OCI-LY1 (cell line): ENCODE measurements at regions not wholly inside any gene's neighbourhood (a gene's known extent, or its start where the extent isn't known, plus 50 kb on each side); places are given as distances from the start of the nearest gene placed in this dataset.

ENCODE experiments used
- H2AFZ ChIP-seq: fragments of 200-600 bp; sonication (generic), shearing (Covaris generic); 2 replicates; pipeline ENCODE4 v1.6.0; 2014; ENCODE audit warnings: antibody characterized with exemption, mild to moderate bottlenecking, low read length
- H3F3A ChIP-seq: fragments of 200-600 bp; sonication (generic), shearing (Covaris generic); 2 replicates; pipeline ENCODE4 v1.6.0; 2014; ENCODE audit warnings: mild to moderate bottlenecking, antibody characterized with exemption, low read length, moderate library complexity; ENCODE audit not compliant: insufficient read depth
- H3K27ac ChIP-seq: fragments of 200-600 bp; sonication (generic); 2 replicates; pipeline ENCODE4 v1.5.1; 2014; ENCODE audit warnings: low read length, mixed run types, mild to moderate bottlenecking, low read depth; ENCODE audit not compliant: poor library complexity, severe bottlenecking
- H3K27me3 ChIP-seq: fragments of 200-600 bp; sonication (generic); 2 replicates; pipeline ENCODE4 v1.6.0; 2014; ENCODE audit warnings: antibody characterized with exemption, mild to moderate bottlenecking, low read length, moderate library complexity; ENCODE audit not compliant: insufficient read depth
- H3K36me3 ChIP-seq: fragments of 200-600 bp; sonication (generic); 2 replicates; pipeline ENCODE4 v1.6.1; 2014; ENCODE audit warnings: mild to moderate bottlenecking, antibody characterized with exemption, low read length, moderate library complexity, mixed read lengths; ENCODE audit not compliant: insufficient read depth
- H3K4me1 ChIP-seq: fragments of 200-600 bp; sonication (generic); 2 replicates; pipeline ENCODE4 v1.5.1; 2014; ENCODE audit warnings: mild to moderate bottlenecking, low read length, moderate library complexity; ENCODE audit not compliant: insufficient read depth, severe bottlenecking
- H3K4me2 ChIP-seq: fragments of 200-600 bp; sonication (generic), shearing (Covaris generic); 2 replicates; pipeline ENCODE4 v1.6.1; 2014; ENCODE audit warnings: low read length
- H3K4me3 ChIP-seq: fragments of 200-600 bp; sonication (generic); 2 replicates; pipeline ENCODE4 v1.5.1; 2014; ENCODE audit warnings: low read length, low read depth, mild to moderate bottlenecking, mixed read lengths; ENCODE audit not compliant: poor library complexity, severe bottlenecking
- H3K79me2 ChIP-seq: fragments of 200-600 bp; shearing (Covaris generic); 2 replicates; pipeline ENCODE4 v1.6.1; 2016; ENCODE audit warnings: mixed run types, low read length, mixed read lengths; ENCODE audit not compliant: insufficient read depth
- H3K9ac ChIP-seq: fragments of 200-600 bp; sonication (generic), shearing (Covaris generic); 2 replicates; pipeline ENCODE4 v1.6.1; 2014; ENCODE audit warnings: mild to moderate bottlenecking, low read length, mixed read lengths
- H3K9me2 ChIP-seq: fragments of 200-600 bp; sonication (generic), shearing (Covaris generic); 2 replicates; pipeline ENCODE4 v1.6.1; 2014; ENCODE audit warnings: low read depth, mild to moderate bottlenecking, low read length, mixed read lengths
- H3K9me3 ChIP-seq: fragments of 200-600 bp; shearing (Covaris generic); 2 replicates; pipeline ENCODE4 v1.6.1; 2014; ENCODE audit warnings: low read length, mixed read lengths
- H4K20me1 ChIP-seq: fragments of 200-600 bp; sonication (generic), shearing (Covaris generic); 2 replicates; pipeline ENCODE4 v1.6.0; 2016; ENCODE audit warnings: mild to moderate bottlenecking, low read length; ENCODE audit not compliant: insufficient read depth
- EZH2 ChIP-seq: fragments of 200-600 bp; sonication (generic), shearing (Covaris generic); IDR thresholded peaks from 2 replicates; pipeline ENCODE4 v1.8.0; 2017; ENCODE audit warnings: borderline replicate concordance, mixed run types, mild to moderate bottlenecking, antibody characterized with exemption, low read length, moderate library complexity, mixed read lengths
- TF ChIP-seq, protein P1 (sequence below): fragments of 200-600 bp; sonication (generic), shearing (Covaris generic); IDR thresholded peaks from 2 replicates; pipeline ENCODE4 v1.5.1; 2017; ENCODE audit warnings: mild to moderate bottlenecking, antibody characterized with exemption, low read length, moderate library complexity, mixed read lengths

DNA sequence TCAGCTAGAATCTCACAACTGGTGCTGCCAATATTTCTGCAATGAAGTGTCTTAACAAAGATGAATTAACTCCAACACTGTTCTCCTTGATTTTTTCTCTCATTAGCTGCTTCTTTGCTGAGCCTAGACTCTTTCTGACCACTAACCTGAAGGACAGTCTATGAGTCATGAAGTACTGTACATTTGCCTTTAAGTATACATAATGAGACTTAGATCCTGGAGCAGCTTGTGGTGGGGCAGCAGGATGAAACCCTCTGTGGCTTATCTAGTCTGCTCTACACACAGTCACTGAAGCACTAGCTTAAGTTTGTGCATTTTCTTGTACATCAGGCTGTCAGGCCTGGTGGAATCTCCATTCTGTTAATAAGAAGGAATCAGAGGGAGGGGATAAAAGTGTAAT, 307.4 kb upstream of the SMIM31 start:
- H3K9ac ChIP-seq: no peak overlapping the region
- H3F3A ChIP-seq: no peaks in the 10 kb centered on the region
- H3K9me2 ChIP-seq: no peaks in the 10 kb centered on the region
- no peaks in the 10 kb centered on the region for H3K79me2 ChIP-seq
- no peak overlapping the region for H3K4me2 ChIP-seq
- no peaks in the 10 kb centered on the region for H3K36me3 ChIP-seq
- H4K20me1 ChIP-seq: no peaks in the 10 kb centered on the region
- TF ChIP-seq, protein P1, sequence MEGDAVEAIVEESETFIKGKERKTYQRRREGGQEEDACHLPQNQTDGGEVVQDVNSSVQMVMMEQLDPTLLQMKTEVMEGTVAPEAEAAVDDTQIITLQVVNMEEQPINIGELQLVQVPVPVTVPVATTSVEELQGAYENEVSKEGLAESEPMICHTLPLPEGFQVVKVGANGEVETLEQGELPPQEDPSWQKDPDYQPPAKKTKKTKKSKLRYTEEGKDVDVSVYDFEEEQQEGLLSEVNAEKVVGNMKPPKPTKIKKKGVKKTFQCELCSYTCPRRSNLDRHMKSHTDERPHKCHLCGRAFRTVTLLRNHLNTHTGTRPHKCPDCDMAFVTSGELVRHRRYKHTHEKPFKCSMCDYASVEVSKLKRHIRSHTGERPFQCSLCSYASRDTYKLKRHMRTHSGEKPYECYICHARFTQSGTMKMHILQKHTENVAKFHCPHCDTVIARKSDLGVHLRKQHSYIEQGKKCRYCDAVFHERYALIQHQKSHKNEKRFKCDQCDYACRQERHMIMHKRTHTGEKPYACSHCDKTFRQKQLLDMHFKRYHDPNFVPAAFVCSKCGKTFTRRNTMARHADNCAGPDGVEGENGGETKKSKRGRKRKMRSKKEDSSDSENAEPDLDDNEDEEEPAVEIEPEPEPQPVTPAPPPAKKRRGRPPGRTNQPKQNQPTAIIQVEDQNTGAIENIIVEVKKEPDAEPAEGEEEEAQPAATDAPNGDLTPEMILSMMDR: no peak
- no peak for TF ChIP-seq EZH2
- no peaks in the 10 kb centered on the region for H3K9me3 ChIP-seq
- no peaks in the 10 kb centered on the region for H3K4me1 ChIP-seq
- no peak overlapping the region for H3K4me3 ChIP-seq
- no peak overlapping the region for H3K27ac ChIP-seq
- no peaks in the 10 kb centered on the region for H3K27me3 ChIP-seq
- H2AFZ ChIP-seq: no peak overlapping the region

DNA sequence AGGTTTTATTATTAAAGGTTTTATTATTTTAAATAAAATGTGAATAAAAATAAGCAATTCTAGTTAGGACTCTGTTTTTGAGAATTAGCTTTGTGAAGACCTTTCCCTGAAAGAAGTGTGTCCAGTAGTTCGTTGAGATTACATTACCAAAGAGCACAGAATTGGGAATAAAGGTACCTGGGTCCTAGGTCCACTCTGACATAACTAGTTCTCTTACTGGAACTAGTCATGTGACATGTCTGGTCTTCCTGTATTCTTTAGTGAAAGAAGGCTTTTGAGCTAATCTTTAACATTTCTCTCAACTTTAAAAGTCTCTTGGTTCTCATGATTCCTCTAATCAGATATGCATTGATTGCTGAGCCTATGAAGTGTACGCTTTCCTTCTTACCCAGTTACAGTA, 292.0 kb upstream of the SMIM31 start:
- TF ChIP-seq, protein P1: no peak
- TF ChIP-seq EZH2: no peak
- Histone ChIP-seq H2AFZ (no peak overlapping the region), H4K20me1 (no peaks in the 10 kb centered on the region), H3K79me2 (no peaks in the 10 kb centered on the region), H3F3A (no peaks in the 10 kb centered on the region), H3K27me3 (no peaks in the 10 kb centered on the region), H3K9me3 (no peaks in the 10 kb centered on the region), H3K4me1 (no peaks in the 10 kb centered on the region), H3K9ac (no peak overlapping the region), H3K27ac (no peak overlapping the region), H3K9me2 (no peaks in the 10 kb centered on the region; the same call in 1 of the 2 replicates), H3K36me3 (no peaks in the 10 kb centered on the region), H3K4me2 (no peak overlapping the region), H3K4me3 (no peak overlapping the region)

DNA sequence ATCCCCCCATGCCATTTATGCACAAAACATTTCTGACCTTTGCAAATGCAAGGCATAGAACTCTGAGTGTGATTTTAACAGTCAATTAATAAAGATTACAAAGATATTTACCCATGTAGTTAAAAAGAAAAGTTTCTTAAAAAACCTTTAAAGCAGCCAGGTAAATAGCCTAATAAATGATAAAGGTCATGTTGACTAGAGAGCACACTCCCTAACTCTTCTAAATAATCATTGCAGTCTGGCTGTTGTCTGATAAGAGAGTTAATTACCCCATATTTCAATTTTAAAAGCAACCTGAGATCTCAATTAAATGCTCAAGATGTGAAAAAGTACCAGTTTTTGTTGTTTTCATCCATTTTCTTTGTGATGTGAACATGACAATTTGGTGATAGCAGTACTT, 291.5 kb upstream of the SMIM31 start:
- no peak for TF ChIP-seq EZH2
- TF ChIP-seq, protein P1: no peak
- Histone ChIP-seq H2AFZ (no peak overlapping the region), H3K9me3 (no peaks in the 10 kb centered on the region), H3K4me1 (no peaks in the 10 kb centered on the region), H3K9me2 (no peaks in the 10 kb centered on the region), H3K79me2 (no peaks in the 10 kb centered on the region), H3K9ac (no peak overlapping the region), H4K20me1 (no peaks in the 10 kb centered on the region), H3K27ac (no peak overlapping the region), H3K4me3 (no peak overlapping the region), H3K4me2 (no peak overlapping the region), H3K36me3 (no peaks in the 10 kb centered on the region), H3K27me3 (no peaks in the 10 kb centered on the region), H3F3A (no peaks in the 10 kb centered on the region)
